ENCODE measurements at regions not wholly inside any gene's neighbourhood (a gene's known extent, or its start where the extent isn't known, plus 50 kb on each side); places are given as distances from the start of the nearest gene placed in this dataset.

DNA sequence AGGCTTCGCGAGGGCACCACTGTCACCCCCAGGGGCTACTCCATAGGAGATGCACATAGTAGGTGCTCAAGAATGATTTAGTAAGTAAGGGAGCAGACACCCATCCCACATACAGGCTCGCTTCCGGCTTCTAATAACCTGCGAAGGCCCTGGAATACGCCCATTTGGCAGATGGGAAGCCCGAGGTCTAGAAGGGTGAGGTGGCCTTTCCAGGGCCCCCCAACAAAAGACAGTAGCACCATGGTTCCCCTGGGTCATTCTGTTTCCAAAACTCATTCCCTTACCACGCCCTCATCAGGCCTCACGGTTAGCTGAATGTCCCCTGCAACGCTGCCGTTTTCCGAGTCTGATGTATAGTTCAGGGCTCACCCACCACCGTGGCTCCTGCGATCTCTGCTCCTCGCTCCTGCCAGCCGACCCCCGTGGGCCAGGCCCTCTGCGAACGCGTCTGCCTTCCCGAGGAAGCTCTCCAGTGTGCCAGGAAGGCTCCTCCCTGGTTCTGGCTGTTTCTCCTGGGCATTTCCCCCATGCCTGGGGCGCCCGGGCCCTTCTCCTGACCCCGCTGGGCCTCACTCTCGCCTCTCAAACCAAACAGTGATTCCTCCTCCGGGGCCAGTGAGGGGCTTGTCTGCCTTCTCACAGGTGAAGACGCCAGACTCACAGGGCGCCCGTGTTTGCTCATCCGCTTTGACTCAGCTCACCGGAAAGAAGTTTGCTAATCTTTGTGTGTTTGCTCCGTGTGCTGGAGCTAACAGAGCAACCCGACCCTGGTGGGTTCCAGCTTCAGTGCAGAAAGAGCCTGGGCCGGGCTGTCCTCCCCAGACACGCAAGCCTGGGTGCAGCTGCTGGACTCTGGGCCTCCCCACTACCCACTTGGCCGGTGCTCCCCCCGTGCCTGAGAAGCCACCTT lies 86.6 kb downstream of the RTL6 start:
- peaks cover 0 to 18% (median 0%) of the 10 kb centered on the region in 11 experiments; a peak in 3 of 22 replicates for H4K20me1 ChIP-seq
- no peak overlapping the region for H3K4me2 ChIP-seq
- H3K9me3 ChIP-seq (replicated peaks in 1 of 11): peaks cover 5 to 11% (median 8%) of the 10 kb centered on the region in 11 experiments; a peak in 19 of 22 replicates
- no peak for TF ChIP-seq Cebpa-rat (IDR thresholded peaks at IDR 0.05)
- no peaks in the 10 kb centered on the region for H3K4me1 ChIP-seq
- no peak overlapping the region for H3K27ac ChIP-seq
- no peak overlapping the region for H3K9ac ChIP-seq
- no peak overlapping the region for H3K4me3 ChIP-seq
- H3K27me3 ChIP-seq: no peaks in the 10 kb centered on the region
- H3K36me3 ChIP-seq: no peaks in the 10 kb centered on the region

DNA sequence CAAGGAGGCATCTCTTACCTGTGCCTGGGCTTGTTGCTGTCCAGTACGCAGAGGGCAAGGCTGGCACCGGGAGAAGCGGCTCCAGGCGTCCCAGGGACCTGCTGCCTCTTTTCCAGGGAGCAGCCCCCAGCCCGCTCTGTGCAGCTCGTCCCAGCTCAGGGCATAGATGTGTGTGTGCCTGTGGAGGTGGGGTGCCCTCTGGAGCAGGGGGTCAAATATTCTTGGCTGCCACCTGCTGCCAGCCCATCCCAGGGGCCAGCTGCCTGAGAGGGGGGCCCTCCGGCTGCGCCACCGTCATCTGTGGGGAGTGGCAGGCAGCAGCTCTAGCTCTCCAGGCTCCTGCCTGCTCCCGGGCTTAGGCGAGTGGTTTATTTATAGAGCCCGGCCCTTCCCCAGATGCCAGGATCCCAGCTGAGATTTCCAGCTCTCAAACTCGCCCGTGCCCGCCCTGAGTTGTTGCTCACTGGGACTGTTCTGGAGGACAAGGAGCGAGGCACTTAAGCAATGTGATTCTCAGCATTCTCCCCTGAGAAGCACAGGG lies 87.5 kb downstream of the RTL6 start:
- TF ChIP-seq Cebpa-rat (IDR thresholded peaks at IDR 0.05): no peak
- H3K4me2 ChIP-seq: no peak overlapping the region
- H3K4me3 ChIP-seq: no peak overlapping the region
- H3K9me3 ChIP-seq (replicated peaks in 1 of 11): peaks cover 0 to 1% (median 0%) of the 10 kb centered on the region in 11 experiments; a peak in 2 of 22 replicates
- no peak overlapping the region for H3K9ac ChIP-seq
- H3K4me1 ChIP-seq: no peaks in the 10 kb centered on the region
- H3K36me3 ChIP-seq: no peaks in the 10 kb centered on the region
- H3K27me3 ChIP-seq: no peaks in the 10 kb centered on the region
- peaks cover 0 to 18% (median 0%) of the 10 kb centered on the region in 11 experiments; a peak in 3 of 22 replicates for H4K20me1 ChIP-seq
- H3K27ac ChIP-seq: no peak overlapping the region

DNA sequence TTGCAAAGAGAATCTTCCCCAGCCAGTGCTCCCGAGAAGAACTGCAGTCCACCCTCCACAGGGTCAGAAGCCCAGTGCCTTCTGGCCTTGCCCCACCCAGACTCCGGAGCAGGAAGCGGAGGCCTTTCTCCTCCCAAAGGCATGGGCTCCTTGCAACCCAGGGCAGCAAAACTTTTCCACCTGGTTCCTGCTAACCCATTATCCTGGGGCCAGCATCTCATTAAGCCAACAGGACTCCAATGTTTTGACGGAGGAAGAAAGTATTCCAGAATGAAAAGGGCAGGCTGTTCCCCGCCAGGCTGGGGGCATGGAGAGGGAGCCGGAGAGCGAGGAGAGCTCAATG lies 88.1 kb downstream of the RTL6 start:
- Histone ChIP-seq H3K27me3 (no peaks in the 10 kb centered on the region), H3K9ac (no peak overlapping the region), H3K36me3 (no peaks in the 10 kb centered on the region), H3K4me3 (no peak overlapping the region), H3K4me1 (no peaks in the 10 kb centered on the region), H3K27ac (no peak overlapping the region), H3K9me3 (replicated peaks in 1 of 11) (no peaks in the 10 kb centered on the region), H4K20me1 (peaks cover 0 to 18% (median 0%) of the 10 kb centered on the region in 11 experiments; a peak in 3 of 22 replicates), H3K4me2 (no peak overlapping the region)
- no peak for TF ChIP-seq Cebpa-rat (IDR thresholded peaks at IDR 0.05)

DNA sequence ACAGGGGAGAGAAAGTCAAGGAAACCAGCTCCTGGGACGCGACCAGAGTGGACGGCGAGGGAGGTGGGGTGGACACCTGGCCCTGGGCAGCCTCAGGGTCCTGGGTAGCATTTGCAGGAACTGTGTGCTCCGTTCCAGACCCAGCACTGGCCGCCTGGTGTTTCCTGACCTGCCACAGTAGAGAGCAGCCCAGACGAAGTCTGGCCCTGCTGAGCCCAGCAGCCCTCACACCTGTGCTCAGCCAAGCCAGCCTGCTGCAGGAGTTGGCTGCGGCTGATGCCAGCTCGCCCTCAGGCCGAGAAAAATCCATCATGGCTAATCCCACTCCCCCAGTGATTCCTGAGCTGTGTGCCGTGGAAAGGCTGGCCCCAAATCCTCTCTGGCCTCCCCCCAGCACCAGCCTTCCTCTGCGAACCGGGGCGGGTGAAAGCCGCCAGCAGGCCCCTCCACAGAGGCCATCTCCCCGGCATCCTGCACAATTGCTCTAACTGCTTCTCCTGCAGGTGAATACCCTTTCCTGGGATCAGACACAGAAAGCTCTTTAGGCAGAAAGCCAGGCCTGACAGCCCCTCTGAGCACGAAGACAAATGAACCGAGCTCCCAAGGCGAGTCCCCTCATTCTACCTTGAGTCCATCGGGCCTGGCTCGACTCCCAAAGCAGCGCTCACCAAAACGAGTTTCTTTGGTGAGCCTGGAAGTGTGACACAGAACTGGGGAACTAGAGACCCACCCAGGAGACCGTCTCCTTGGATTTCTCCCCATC lies 88.6 kb downstream of the RTL6 start:
- Histone ChIP-seq H3K36me3 (no peaks in the 10 kb centered on the region), H3K9ac (no peak overlapping the region), H3K27me3 (no peaks in the 10 kb centered on the region), H3K4me1 (no peaks in the 10 kb centered on the region), H3K4me2 (no peak overlapping the region), H3K9me3 (replicated peaks in 1 of 11) (no peaks in the 10 kb centered on the region), H3K4me3 (no peak overlapping the region), H4K20me1 (peaks cover 0 to 18% (median 0%) of the 10 kb centered on the region in 11 experiments; a peak in 3 of 22 replicates), H3K27ac (no peak overlapping the region)
- no peak for TF ChIP-seq Cebpa-rat (IDR thresholded peaks at IDR 0.05)

DNA sequence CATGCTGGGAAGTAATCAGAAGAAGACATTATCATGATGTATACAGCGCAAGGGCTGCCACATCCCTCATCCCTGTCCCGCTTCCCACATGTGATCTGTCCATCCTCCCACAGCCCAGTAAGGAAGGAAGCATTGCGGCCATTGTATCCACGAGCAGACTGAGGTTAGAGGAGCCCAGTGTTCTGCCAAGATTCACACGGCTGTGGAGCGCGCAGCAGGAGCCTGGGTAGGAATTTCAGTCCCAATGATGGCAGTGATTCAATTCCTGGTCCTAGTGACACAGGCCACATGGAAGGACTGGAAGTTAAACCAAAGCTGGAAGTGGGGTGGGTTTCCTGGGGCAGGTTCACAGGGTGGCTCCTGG lies 89.2 kb downstream of the RTL6 start:
- TF ChIP-seq Cebpa-rat (IDR thresholded peaks at IDR 0.05): no peak
- H3K4me2 ChIP-seq: no peak overlapping the region
- H3K4me1 ChIP-seq: no peaks in the 10 kb centered on the region
- no peak overlapping the region for H3K4me3 ChIP-seq
- H3K9me3 ChIP-seq (replicated peaks in 1 of 11): no peaks in the 10 kb centered on the region
- no peaks in the 10 kb centered on the region for H3K36me3 ChIP-seq
- H4K20me1 ChIP-seq: peaks cover 0 to 24% (median 0%) of the 10 kb centered on the region in 11 experiments; a peak in 3 of 22 replicates
- H3K9ac ChIP-seq: no peak overlapping the region
- H3K27me3 ChIP-seq: no peaks in the 10 kb centered on the region
- H3K27ac ChIP-seq: no peak overlapping the region

DNA sequence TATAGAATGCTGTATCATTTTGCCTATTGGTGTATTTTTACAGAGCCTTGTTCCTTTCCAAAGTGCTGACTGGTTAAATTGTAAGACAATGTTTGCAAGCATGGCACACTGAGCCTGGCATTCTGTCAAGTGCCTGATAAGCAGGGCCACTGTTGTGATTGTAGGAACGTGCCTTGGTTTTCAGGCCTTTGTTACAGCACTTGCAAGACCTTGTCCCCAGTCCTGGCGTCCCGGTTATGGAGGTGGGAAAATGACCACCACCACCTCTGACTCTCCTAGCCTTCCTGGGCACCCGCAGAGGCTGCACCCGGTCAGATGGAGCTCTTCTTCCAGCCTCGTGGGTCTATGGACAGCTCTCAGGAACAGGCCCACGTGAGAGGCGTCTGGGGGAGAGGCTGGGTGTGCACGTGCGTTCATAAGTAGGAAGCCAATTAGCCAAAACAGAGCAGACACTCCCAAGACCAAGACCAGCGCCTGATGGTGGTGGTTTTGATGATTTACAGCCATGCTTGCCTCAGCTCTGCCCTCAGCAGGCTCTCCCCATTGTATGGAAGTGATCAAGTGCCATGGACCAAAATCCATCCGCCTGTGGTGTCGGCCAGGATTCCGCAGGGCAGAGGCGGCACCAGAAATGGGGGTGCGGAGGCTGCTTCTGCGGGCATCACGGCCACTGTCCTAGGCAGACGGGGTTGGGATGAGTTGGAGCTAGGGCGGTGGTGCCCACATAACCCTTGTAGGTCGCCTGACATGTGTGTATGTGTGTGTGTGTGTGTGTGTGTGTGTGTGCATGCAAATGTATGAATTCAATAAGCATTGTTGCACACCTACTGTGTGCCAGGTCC lies 89.8 kb downstream of the RTL6 start:
- Histone ChIP-seq H4K20me1 (peaks cover 0 to 27% (median 0%) of the 10 kb centered on the region in 11 experiments; a peak in 3 of 22 replicates), H3K9me3 (replicated peaks in 1 of 11) (no peaks in the 10 kb centered on the region), H3K4me3 (no peak overlapping the region), H3K27me3 (no peaks in the 10 kb centered on the region), H3K36me3 (no peaks in the 10 kb centered on the region), H3K4me1 (no peaks in the 10 kb centered on the region), H3K9ac (no peak overlapping the region), H3K27ac (no peak overlapping the region), H3K4me2 (no peak overlapping the region)
- no peak for TF ChIP-seq Cebpa-rat (IDR thresholded peaks at IDR 0.05)

DNA sequence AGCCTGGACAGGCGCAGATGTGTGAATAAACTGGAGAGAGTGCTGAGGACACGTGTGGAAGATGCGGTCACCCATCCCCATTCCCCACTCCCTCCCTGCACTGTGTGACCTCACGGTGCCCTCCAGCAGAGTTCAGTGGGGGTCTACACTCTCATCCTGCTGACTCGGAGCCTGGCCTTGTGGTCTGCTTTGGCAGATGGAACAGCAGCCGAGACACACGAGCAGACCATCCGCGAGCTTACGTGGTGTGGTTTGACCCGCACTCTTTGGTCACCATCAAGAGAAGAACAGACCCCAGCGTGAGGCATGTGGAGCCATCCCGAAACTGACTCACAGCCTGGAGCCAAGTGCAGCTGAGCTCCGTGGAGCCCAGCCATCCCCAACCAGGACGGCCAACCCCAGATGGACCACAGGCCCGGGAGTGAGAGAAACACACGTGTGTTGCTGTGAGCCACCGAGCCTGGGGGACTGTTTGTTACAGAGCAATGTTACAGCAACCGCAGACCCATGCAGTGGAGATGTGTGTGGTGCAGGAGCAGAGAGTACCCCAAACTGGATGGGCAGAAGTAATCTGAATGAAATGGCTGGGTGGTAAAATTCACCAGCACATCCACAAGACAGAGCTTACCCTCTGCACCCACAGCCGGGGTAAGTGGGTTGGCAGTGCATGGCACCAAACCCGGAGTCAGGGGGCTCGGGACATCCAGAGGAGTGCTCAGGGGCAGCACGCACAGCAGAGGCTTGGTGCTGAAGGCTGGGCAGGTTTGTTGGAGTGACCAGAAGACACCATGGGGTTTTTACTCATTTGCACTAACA lies 90.7 kb downstream of the RTL6 start:
- no peak overlapping the region for H3K27ac ChIP-seq
- H3K9me3 ChIP-seq (replicated peaks in 1 of 11): no peaks in the 10 kb centered on the region
- H3K27me3 ChIP-seq: no peaks in the 10 kb centered on the region
- H3K36me3 ChIP-seq: no peaks in the 10 kb centered on the region
- no peak overlapping the region for H3K4me3 ChIP-seq
- H3K9ac ChIP-seq: no peak overlapping the region
- H4K20me1 ChIP-seq: peaks cover 0 to 27% (median 0%) of the 10 kb centered on the region in 11 experiments; a peak in 3 of 22 replicates
- H3K4me2 ChIP-seq: no peak overlapping the region
- no peak for TF ChIP-seq Cebpa-rat (IDR thresholded peaks at IDR 0.05)
- H3K4me1 ChIP-seq: no peaks in the 10 kb centered on the region
